GM18858 (cell line): ENCODE measurements at regions not wholly inside any gene's neighbourhood (a gene's known extent, or its start where the extent isn't known, plus 50 kb on each side); places are given as distances from the start of the nearest gene placed in this dataset.
"Not testable (repeated sequence)": the region's sequence is repeated elsewhere in the genome, so short reads cannot be mapped to it uniquely, and the experiment has no call there.

Source experiments
- ATAC-seq: cut with Tn5 transposase; IDR thresholded peaks from one replicate; pipeline ENCODE4 v1.9.1; 2021; ENCODE audit not compliant: unreplicated experiment

GRCh38 chr6:15813698-15814097 lies 150.9 kb upstream of the DTNBP1 start:
- not testable (repeated sequence) for ATAC-seq

- no peak for ATAC-seq
Observed at GRCh38 chr6:15811107-15811506, 148.3 kb upstream of the DTNBP1 start.

- no peak for ATAC-seq
Observed at GRCh38 chr6:15810618-15811017, 147.8 kb upstream of the DTNBP1 start.

GRCh38 chr6:15809367-15809766 lies 146.5 kb upstream of the DTNBP1 start:
- ATAC-seq, result no peak

GRCh38 chr6:15804164-15805154 lies 141.6 kb upstream of the DTNBP1 start:
- no peak for ATAC-seq

- no peak for ATAC-seq
Observed at GRCh38 chr6:15802466-15802865, 139.6 kb upstream of the DTNBP1 start.

- no peak for ATAC-seq
Observed at GRCh38 chr6:15801912-15802311, 139.1 kb upstream of the DTNBP1 start.

GRCh38 chr6:15800841-15801617 lies 138.2 kb upstream of the DTNBP1 start:
- ATAC-seq, result no peak

- ATAC-seq, result no peak
Observed at GRCh38 chr6:15798533-15799255, 135.9 kb upstream of the DTNBP1 start.

GRCh38 chr6:15796844-15797243 lies 134.0 kb upstream of the DTNBP1 start:
- no peak for ATAC-seq

- ATAC-seq, result no peak
Observed at GRCh38 chr6:15796130-15796771, 133.4 kb upstream of the DTNBP1 start.

- no peak for ATAC-seq
Observed at GRCh38 chr6:15793826-15794225, 131.0 kb upstream of the DTNBP1 start.

- ATAC-seq, result no peak
Observed at GRCh38 chr6:15793288-15793687, 130.5 kb upstream of the DTNBP1 start.

- ATAC-seq, result no peak
Observed at GRCh38 chr6:15792842-15793241, 130.0 kb upstream of the DTNBP1 start.

- ATAC-seq, result no peak
Observed at GRCh38 chr6:15791448-15792181, 128.8 kb upstream of the DTNBP1 start.

GRCh38 chr6:15790116-15790515 lies 127.3 kb upstream of the DTNBP1 start:
- ATAC-seq, result no peak

GRCh38 chr6:15786846-15787245 lies 124.0 kb upstream of the DTNBP1 start:
- no peak for ATAC-seq

- no peak for ATAC-seq
Observed at GRCh38 chr6:15783484-15783883, 120.7 kb upstream of the DTNBP1 start.

GRCh38 chr6:15781890-15782289 lies 119.1 kb upstream of the DTNBP1 start:
- no peak for ATAC-seq

GRCh38 chr6:15781333-15781732 lies 118.5 kb upstream of the DTNBP1 start:
- ATAC-seq, result no peak
